Glutamatergic neuron (in vitro differentiated cells): ENCODE measurements at regions not wholly inside any gene's neighbourhood (a gene's known extent, or its start where the extent isn't known, plus 50 kb on each side); places are given as distances from the start of the nearest gene placed in this dataset.

Experiments
- DNase-seq: peaks from one replicate; pipeline ENCODE4 v3.0.0; 2022
- H3K27ac Mint-ChIP-seq: one replicate; pipeline ENCODE4 v1.8.0; 2020; ENCODE audit warnings: mild to moderate bottlenecking, mixed read lengths, inconsistent platforms; ENCODE audit not compliant: unreplicated experiment
- H3K27me3 Mint-ChIP-seq: one replicate; pipeline ENCODE4 v1.8.0; 2020; ENCODE audit warnings: mild to moderate bottlenecking, moderate library complexity, mixed read lengths, inconsistent platforms; ENCODE audit not compliant: unreplicated experiment
- H3K36me3 Mint-ChIP-seq: one replicate; pipeline ENCODE4 v1.8.0; 2020; ENCODE audit warnings: mild to moderate bottlenecking, mixed read lengths, inconsistent platforms; ENCODE audit not compliant: unreplicated experiment
- H3K4me1 Mint-ChIP-seq: one replicate; pipeline ENCODE4 v1.8.0; 2020; ENCODE audit warnings: mild to moderate bottlenecking, low read depth, mixed read lengths, inconsistent platforms; ENCODE audit not compliant: unreplicated experiment
- H3K4me3 Mint-ChIP-seq: one replicate; pipeline ENCODE4 v1.8.0; 2020; ENCODE audit warnings: mild to moderate bottlenecking, mixed read lengths, inconsistent platforms; ENCODE audit not compliant: unreplicated experiment
- H3K9me3 Mint-ChIP-seq: one replicate; pipeline ENCODE4 v1.8.0; 2020; ENCODE audit warnings: mild to moderate bottlenecking, moderate library complexity, mixed read lengths, inconsistent platforms; ENCODE audit not compliant: unreplicated experiment
- TF ChIP-seq, protein P1 (sequence below): fragments of 200-600 bp; sonication (generic); IDR thresholded peaks from one replicate; pipeline ENCODE4 v1.5.0; 2021; ENCODE audit not compliant: partially characterized antibody, unreplicated experiment

DNA sequence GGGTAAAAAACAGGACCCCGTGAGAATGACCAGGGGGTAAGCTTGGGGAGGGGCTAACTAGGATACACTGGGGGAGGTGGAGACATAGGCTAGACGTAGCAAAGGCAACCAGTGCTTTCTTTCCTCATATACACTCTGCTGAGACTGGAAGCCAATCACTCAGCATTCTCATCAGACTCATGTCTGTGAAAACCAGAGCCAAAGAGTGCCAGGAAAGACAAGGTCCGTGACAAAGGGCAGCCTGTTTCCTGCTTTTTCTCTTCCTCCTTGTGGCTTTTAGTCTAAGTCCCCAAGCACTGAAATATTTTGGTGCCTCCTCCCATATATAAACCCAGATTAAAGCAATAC is 97.9 kb upstream of the NEDD9 start:
- Mint-ChIP-seq H3K4me3 (no peak overlapping the region), H3K27ac (no peak overlapping the region), H3K9me3 (no peaks in the 10 kb centered on the region), H3K4me1 (peaks cover 10% of the 10 kb centered on the region), H3K27me3 (no peaks in the 10 kb centered on the region), H3K36me3 (no peaks in the 10 kb centered on the region)
- no peak for DNase-seq
- TF ChIP-seq, protein P1, sequence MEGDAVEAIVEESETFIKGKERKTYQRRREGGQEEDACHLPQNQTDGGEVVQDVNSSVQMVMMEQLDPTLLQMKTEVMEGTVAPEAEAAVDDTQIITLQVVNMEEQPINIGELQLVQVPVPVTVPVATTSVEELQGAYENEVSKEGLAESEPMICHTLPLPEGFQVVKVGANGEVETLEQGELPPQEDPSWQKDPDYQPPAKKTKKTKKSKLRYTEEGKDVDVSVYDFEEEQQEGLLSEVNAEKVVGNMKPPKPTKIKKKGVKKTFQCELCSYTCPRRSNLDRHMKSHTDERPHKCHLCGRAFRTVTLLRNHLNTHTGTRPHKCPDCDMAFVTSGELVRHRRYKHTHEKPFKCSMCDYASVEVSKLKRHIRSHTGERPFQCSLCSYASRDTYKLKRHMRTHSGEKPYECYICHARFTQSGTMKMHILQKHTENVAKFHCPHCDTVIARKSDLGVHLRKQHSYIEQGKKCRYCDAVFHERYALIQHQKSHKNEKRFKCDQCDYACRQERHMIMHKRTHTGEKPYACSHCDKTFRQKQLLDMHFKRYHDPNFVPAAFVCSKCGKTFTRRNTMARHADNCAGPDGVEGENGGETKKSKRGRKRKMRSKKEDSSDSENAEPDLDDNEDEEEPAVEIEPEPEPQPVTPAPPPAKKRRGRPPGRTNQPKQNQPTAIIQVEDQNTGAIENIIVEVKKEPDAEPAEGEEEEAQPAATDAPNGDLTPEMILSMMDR: no peak

DNA sequence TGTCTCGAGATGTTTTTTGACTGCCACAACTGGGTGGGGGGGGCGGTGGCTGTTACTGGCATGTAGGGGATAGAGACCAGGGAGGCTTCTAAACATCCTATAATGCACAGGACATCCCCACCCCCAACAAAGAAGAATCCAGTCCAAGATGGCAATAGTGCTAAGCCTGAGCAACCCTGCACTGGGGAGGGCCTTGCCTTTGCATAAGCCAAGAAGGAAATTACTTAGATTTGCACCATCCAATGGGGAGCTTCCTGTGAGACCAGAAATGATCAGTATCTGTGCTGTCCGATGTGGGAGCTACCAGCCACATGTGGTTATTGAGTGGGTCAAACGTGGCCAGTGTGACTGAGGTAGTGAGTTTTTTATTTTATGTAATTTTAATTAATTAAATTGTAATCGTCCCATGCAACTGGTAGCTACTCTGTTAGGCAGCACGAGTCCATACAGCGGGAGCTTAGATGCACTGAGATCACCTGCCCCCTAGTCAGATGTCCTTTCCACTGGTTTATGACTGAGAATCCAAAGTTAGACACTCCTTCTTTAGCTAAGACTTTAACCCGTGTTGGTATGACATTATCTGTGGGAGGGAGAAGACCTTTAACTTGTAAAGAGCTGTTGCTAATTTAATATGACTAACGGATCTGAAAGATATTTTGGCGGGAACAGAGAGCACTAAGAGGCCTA is 97.4 kb upstream of the NEDD9 start:
- no peaks in the 10 kb centered on the region for H3K9me3 Mint-ChIP-seq
- H3K27me3 Mint-ChIP-seq: no peaks in the 10 kb centered on the region
- peaks cover 10% of the 10 kb centered on the region for H3K4me1 Mint-ChIP-seq
- H3K36me3 Mint-ChIP-seq: no peaks in the 10 kb centered on the region
- H3K4me3 Mint-ChIP-seq: no peak overlapping the region
- TF ChIP-seq, protein P1: no peak
- no peak overlapping the region for H3K27ac Mint-ChIP-seq
- no peak for DNase-seq

DNA sequence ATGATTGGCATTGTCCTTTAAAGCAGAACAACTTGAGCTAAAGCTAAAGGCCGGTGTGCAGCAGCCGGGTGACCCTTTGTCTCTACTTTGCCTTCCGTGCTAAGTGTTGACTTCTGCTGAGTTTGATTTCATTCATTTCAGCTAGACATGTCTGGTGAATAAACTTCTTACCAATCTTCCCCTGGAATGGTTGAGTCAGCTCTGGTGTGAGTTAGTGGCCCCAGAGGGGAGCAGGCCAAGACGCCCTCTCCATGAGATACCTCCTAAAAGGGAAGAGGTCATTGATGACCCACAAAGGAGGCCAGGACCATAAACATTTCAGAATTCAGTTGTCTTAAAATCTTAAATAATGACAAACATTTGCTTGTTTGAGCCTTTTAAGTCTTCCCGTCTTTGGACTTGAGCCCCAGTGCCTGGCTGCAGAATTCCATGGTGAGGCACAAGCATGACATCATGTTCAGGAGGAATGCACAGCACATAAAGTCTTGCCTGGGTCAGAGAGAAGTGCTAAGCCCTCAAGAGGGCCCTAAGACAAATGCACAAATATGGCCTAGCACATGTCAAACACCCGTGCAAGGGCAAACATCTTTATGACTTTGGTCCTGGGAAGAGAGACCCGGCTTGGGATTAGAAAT is 96.3 kb upstream of the NEDD9 start:
- TF ChIP-seq, protein P1: no peak
- Mint-ChIP-seq H3K9me3 (no peaks in the 10 kb centered on the region), H3K27me3 (no peaks in the 10 kb centered on the region), H3K27ac (no peak overlapping the region), H3K36me3 (no peaks in the 10 kb centered on the region), H3K4me3 (no peak overlapping the region), H3K4me1 (peaks cover 10% of the 10 kb centered on the region)
- no peak for DNase-seq

DNA sequence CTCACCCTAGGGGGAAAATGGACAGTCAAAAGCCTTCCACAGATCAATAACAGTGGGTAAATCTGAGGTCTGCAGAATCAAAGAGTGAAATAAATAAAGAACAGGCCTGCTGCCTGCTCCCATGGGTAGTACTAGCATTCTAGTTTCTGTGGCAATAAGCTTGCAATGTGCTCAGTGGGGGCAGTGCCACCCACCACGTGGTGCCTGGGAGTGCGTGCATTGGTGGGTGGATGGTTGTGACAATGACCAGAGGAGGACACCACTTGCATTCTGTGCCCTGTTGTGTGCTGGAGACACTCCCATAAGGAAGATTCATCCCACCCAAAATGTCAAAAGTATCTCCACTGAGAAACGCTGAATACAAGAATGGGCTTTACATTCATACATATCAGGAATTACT is 95.5 kb upstream of the NEDD9 start:
- H3K9me3 Mint-ChIP-seq: peaks cover 1% of the 10 kb centered on the region
- no peak overlapping the region for H3K27ac Mint-ChIP-seq

DNA sequence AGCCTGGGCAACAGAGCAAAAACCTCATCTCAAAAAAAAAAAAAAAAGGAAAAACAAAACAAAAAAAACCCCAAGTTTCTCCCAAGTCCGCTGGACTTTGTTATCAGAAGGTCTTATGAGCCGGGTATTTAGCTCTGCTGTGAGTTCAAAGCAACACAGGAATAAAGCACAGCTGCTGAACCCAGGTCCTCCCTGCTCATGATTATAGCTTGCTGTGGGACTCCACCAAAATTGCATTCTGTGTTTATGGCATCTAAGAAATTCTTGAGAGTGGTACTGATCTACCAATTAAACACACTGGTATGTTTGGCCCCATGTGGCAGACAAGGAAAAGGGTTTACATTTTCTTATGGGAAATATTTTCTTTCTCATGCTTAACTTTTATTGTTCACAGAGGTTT is 93.6 kb upstream of the NEDD9 start:
- Mint-ChIP-seq H3K27me3 (no peaks in the 10 kb centered on the region), H3K4me3 (no peak overlapping the region), H3K4me1 (peaks cover 10% of the 10 kb centered on the region), H3K27ac (no peak overlapping the region), H3K9me3 (peaks cover 1% of the 10 kb centered on the region), H3K36me3 (no peaks in the 10 kb centered on the region)
- no peak for DNase-seq
- TF ChIP-seq, protein P1: no peak

More for the DNA sequence above, 95.5 kb upstream of the NEDD9 start:
- TF ChIP-seq, protein P1: no peak
- Mint-ChIP-seq H3K27me3 (no peaks in the 10 kb centered on the region), H3K4me3 (no peak overlapping the region), H3K4me1 (peaks cover 10% of the 10 kb centered on the region), H3K36me3 (no peaks in the 10 kb centered on the region)
- no peak for DNase-seq
